Body of pancreas (tissue), 4 donors: ENCODE measurements at regions not wholly inside any gene's neighbourhood (a gene's known extent, or its start where the extent isn't known, plus 50 kb on each side); places are given as distances from the start of the nearest gene placed in this dataset.

ENCODE experiments used
- POLR2A ChIP-seq, 3 donors: fragments of 450-650 bp; IDR thresholded peaks; one replicate each; pipeline ENCODE4 v1.6.1; 2016; ENCODE audit warnings: antibody characterized with exemption in 3 of 3, mild to moderate bottlenecking in 2 of 3
- TF ChIP-seq, protein P1 (sequence below), 7 experiments: fragments of 450-650 bp in 4 of 7; fragments of 200-600 bp in 3 of 7; sonication (generic) in 3 of 7; IDR thresholded peaks; one replicate each; pipeline ENCODE4 v1.5.1; 2016 to 2019; ENCODE audit warnings: antibody characterized with exemption in 7 of 7

DNA sequence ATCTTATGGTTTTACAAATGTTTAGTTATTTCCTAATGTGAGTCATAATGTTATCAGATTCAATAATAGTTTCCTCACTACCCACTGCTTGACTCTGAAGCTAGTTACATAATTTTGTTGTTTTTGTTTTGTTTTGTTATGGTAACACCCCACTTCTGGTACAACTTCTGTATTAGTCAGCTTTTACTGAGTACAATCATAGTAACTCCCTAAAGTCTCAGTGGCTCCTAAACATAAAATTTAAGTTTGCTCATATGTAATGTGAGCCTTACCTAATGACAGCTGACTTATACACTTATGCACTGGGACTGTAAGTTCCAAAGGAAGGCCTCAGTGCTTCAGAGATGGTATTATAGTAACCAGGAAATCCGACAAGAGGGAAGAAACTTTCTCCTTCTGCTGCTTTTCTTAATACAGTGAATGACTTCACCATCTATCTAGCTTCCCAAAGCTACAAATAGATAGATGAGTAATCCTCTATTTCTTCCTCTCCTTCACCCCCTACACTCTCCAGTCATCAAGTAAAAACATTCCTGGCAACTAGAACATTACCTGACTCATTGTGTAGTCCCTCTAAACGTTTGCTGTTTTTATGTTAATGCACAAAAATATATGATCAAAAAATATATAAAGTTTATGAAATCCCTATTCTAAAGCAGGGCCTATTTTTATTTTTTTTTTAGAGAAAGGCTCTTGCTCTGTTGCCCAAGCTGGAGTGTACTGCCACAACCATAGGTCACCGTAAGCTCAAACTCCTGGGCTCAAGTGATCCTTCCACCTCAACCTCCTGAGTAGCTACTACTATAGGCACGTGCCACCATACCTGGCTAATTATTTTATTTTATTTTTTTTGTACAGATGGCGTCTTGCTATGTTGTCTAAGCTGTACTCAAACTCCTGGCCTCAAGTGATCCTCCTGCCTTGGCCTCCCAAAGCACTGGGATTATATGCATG, 563.0 kb downstream of the SOX6 start:
- TF ChIP-seq, protein P1, sequence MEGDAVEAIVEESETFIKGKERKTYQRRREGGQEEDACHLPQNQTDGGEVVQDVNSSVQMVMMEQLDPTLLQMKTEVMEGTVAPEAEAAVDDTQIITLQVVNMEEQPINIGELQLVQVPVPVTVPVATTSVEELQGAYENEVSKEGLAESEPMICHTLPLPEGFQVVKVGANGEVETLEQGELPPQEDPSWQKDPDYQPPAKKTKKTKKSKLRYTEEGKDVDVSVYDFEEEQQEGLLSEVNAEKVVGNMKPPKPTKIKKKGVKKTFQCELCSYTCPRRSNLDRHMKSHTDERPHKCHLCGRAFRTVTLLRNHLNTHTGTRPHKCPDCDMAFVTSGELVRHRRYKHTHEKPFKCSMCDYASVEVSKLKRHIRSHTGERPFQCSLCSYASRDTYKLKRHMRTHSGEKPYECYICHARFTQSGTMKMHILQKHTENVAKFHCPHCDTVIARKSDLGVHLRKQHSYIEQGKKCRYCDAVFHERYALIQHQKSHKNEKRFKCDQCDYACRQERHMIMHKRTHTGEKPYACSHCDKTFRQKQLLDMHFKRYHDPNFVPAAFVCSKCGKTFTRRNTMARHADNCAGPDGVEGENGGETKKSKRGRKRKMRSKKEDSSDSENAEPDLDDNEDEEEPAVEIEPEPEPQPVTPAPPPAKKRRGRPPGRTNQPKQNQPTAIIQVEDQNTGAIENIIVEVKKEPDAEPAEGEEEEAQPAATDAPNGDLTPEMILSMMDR (IDR thresholded peaks at IDR 0.05), result no peak
- no peak for TF ChIP-seq POLR2A (IDR thresholded peaks at IDR 0.05)
